GM18861 (cell line): ENCODE measurements at regions not wholly inside any gene's neighbourhood (a gene's known extent, or its start where the extent isn't known, plus 50 kb on each side); places are given as distances from the start of the nearest gene placed in this dataset.

Source experiments
- ATAC-seq: cut with Tn5 transposase; IDR thresholded peaks from one replicate; pipeline ENCODE4 v1.9.1; 2021; ENCODE audit not compliant: unreplicated experiment

DNA sequence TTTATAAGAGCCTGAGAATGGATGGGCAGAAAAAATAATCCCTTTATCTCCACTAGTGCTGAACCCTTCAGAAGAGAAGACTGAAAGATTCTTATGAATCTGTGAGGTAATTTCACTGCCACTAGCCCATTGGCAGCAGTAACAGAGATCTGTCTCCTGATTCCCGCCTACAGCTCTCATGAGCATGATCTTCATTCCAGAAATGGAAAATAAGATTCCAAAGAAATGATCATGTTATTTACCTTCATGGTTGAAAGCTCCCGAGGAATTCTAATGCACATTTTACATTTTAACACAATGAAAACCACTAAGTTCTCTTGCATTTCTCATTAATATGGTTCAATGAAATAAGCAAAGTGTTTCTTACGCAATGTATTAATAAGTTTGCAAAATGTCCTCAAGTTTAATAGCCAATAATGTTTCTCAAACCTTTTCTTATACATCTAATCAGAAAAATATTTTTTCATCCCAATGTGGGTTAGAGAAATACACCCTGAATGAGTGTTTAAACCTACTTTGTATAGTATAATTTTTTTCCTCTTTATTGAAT, 905.6 kb downstream of the TMEM182 start:
- no peak for ATAC-seq

- ATAC-seq = no peak
Measured at GRCh38 chr2:103669531-103669930, 907.7 kb downstream of the TMEM182 start.
